Hematopoietic multipotent progenitor cell treated with erythropoietin and hydrocortisone succinate and interleukin-3 and kit ligand, for 8 days (in vitro differentiated cells): ENCODE measurements at regions not wholly inside any gene's neighbourhood (a gene's known extent, or its start where the extent isn't known, plus 50 kb on each side); places are given as distances from the start of the nearest gene placed in this dataset.
A peak's percentile ranks its signal among the peaks of the same experiment; 100 is the strongest.

ENCODE experiments used
- DNase-seq: peaks from one replicate; pipeline ENCODE4 v3.0.0-alpha.2; 2015

DNA sequence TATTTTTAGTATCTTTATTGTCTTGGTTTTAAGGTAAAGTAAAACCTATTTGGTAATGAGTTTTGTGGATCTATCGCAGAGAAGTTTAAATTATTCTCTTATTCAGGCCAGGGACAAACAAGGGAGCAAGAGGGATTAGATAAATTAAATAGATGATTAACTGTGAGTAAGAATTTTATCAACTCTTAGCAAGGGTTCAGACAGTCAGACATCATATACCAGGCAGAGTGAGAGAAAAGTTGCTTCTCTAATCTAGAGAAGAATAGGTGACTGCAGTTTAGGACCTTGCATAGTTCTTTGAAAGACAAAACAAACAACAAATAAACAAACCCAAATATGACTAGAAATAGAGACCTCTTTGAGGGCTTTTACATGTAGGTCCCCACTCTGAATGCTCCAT is 840.2 kb upstream of the GOT2 start:
- no peak for DNase-seq

DNA sequence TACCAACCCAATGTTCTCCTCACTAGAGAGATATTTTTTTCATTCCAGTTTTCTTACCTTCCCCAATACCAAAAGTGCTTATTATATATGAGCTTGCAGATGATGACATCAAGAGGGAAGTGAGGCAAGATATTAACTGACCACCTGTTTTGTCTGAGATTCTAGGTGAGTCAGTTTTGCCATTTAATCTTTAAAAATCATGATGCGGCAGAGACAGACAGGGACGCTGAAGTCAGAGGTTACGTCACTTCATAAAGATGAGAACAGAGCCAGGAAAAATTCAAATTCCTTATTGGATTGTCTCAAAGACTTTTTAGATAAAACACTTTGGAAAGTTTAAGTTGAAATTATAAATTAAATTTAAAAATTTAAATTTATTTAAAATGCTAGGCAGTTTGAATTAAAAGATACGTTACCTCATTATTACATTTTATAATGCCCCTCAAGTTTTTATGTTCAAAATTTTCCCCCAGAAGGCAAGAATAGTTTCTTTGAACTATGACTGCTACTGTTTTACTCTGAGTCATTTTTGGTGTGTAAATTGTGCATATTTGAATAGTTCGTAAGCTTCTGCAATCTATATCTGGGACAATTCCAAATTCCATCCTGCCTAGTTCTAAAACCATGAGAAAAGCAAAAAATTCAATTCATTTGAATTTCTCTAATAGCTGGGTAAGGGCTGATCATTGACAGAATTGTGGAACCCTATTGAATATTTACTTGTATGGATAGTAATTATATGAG is 839.6 kb upstream of the GOT2 start:
- no peak for DNase-seq

DNA sequence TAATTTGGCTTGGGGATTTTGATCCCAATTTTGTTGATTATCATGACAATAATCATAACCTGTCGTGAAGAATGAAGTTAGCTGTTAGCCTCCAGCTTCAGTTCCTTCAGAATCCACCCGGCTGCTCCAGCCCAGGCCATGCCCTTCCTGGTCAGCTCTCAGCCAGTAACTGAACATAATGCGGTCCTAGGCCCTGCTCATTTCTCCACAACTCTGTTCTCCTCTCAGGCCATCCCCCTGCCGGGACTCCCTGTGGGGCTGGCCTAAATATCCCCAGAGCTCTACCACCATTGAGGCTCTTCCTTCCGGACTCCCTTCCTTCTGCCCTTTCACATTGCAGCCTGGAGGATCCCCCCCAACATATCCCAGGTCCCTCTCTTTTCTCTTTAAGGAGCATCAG is 833.4 kb upstream of the GOT2 start:
- DNase-seq = no peak

DNA sequence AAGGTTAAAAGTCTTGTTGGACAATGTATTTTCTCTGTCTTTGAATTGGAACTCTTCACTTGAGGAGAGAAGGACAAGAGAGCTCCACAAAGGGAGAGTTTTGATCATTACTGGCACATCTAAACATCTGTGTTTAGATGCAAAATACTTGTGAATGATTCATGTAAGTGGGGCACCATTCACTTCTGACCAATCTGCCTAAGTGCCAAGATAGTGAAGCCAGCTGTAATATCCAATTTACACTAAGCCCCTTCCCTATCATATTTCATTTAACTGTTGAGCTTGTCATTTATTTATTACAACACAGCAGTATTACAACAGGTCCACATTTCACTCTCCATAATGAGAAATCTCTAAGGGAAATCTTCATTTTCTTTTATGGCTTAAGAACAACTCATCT is 832.3 kb upstream of the GOT2 start:
- no peak for DNase-seq

DNA sequence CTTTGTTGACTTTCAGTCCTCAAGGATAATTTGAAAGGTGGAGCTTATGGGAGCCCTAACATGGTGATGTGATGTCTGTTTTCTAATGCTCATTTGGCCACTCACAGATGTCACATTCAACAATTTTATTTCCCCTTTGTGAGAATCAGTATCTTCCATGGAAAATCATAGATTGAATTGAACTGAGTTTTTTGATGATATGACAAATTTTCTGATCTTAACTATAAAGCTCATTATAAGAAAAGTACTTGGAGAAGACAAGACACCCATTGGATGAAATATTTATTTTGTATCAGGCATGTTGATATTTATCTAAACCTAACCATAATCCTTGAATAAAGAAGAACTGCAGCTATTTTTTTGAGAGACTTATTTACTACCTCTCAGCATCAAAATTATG is 824.6 kb upstream of the GOT2 start:
- no peak for DNase-seq

DNA sequence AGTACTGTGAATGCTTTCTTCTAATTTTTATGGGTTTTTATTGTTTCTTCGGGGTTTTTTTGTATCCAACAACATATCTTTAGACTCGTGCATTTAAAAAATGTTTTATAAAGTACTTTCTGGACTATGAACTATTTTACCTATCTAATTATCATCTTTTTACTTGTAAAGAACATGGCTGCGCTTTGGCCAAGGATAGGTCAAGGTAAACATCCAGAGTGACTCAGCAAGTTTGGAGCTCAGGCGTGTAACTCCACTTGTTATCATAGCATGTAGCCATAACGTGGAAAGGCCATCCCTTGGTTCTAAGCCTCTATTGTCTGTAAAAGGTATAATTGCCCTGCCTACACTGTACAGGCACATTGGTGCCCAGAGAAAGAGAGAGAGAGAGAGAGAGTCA is 818.0 kb upstream of the GOT2 start:
- DNase-seq = no peak

DNA sequence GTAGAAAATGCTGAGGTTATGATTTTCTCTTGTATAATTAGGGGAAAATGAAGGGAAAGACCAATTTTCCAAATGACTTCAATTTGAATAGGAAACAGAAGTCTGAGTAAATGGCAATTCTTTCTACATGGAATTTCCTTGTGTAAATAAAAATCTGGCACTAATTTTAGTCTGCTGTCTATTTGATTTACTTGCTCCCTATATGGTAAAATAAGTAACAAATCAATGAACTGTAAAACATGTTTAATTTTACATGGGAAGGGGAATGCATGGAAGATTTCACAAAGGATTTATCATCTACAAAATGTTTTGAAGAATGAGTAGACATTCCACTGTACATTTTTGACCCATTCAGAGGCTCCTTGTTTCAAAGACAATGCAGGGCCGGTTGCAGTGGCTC is 811.6 kb upstream of the GOT2 start:
- no peak for DNase-seq

DNA sequence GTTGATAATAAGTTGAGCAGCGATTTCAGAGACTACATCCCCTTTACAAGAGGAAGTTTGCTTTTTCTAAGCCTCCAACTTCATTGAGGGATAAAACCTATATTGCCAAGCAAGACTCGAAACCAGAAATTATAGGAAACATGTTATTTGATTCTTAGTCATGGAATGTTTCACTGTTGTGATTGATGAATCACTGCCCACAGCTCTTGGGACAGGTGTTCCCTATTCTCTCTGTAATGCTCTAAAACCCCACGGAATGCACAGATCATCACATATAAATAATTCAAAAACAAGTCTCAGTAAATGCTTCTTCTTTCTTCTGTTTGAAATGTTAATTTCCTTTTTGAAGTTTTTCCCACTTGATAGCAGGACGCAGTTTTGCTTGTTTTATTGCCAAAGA is 809.5 kb upstream of the GOT2 start:
- no peak for DNase-seq

DNA sequence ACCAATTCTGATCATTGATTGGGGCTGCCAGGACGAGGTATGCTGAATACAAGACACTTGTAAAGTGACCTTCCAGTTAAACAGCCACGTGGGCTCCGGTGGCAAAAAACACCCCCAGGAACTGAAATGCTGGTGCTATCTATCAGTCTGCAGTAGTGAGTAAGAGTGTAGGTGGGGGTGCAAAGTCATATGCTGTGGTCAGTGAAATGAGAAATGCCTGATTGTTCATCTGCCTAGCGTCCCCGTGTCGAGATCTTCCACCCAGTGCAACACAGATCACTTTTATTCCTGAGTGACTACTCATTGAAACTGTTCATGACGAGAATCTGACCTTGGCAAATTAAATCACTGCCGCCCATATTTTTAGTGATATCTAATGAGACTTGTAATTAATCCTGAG is 806.5 kb upstream of the GOT2 start:
- DNase-seq = no peak

DNA sequence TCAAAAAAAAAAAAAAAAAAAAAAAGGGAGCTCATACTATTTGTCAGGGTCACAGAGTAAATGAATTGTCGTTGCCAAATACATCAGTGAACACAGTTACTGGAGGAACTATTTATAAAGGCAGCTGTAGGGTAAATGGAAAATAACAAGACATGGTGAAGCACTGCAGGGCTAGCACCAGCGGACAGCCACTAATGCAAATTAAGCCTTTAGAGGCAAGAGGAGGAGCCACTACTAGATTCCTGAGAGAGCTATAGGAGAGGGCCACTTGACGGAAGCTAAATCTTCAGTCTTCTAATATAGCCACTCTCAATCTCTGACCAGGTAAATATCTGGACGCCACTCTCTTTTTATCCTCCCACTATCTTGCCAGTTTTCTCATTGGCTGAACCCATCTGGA is 801.2 kb upstream of the GOT2 start:
- DNase-seq = no peak

DNA sequence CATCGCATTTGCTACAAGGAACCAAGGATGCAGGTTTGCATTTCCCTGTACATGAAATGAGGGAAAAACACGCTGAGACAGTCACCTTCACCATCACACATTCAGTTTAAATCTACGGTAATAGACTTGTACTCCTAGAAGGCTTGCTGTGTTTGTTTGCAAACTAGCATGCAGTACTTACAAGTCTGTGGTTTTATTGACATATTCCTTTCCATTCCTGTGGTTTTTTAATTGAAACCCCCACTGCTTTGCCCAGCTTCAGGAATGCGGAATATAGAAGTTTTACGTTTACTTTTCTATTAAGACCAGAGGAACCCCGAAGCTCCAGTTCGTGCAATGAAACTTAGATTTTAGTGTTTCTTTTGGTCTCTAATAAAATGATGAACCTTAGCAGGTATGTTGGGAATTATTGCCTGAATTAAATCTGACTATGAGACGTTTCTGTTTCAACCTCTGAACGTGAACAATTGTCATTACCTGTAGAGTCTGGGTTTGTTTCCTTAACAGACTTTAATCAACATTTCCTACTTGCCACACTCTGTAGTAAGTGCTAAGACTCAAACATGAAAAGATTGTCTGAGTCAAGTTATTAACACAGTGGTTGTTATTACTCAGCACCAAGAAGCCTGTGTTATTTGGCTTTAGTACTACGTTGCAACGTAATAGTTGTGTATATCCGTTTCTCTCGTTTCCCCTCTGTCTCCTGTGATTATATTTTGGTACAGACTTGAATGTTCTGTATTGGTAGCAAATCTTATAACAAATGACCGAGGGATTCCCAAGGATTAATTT is 793.3 kb upstream of the GOT2 start:
- no peak for DNase-seq

DNA sequence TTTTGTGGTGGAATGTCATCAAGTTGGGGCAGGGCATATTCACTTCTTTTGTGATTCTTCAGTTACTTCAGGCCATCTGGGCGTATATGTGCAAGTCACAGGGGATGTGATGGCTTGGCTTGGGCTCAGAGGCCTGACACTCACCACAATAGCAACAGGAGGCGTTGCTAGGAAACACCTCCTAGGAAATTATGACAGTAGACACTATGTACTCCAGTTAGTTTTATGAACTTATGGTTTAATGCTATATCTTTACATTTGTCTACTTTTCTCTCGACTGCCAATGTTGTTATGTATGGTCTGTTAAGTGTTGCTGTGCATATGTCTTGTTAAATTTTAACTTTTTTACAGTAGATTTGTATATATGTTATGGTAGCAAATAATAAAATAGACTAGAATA is 788.7 kb upstream of the GOT2 start:
- DNase-seq = no peak

DNA sequence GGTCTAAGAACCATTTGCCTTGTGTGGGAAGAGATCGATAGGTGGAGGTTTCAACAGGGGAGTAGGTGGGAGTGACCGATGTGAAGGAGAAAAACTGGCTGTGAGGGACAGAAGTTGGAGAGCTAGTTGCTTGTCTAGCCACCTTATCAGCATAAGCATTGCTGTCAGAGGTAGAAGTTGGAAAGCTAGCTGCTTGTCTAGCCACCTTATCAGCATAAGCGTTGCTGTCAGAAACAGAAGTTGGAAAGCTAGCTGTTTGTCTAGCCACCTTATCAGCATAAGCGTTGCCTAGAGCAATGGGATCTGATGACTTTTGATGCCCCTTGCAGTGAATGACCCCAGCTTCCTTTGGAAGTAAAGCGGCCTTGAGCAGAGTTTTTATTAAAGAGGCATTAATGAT is 784.6 kb upstream of the GOT2 start:
- peak; percentile 30 for DNase-seq

DNA sequence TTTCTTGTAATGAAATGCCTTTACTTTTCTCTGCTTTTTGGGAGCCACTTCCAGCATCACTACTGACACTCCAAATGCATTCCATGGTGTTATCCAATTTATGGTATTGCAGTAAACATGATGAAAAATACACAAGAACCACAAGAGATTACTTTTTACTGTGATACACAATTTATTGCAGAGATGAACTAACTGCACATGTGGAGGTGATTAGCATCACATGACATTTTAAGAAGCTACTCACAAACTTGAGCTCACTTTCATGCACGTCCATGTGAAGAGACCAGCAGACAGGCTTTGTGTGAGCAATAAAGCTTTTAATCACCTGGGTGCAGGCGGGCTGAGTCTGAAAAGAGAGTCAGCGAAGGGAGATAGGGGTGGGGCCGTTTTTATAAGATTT is 780.5 kb upstream of the GOT2 start:
- DNase-seq = no peak

DNA sequence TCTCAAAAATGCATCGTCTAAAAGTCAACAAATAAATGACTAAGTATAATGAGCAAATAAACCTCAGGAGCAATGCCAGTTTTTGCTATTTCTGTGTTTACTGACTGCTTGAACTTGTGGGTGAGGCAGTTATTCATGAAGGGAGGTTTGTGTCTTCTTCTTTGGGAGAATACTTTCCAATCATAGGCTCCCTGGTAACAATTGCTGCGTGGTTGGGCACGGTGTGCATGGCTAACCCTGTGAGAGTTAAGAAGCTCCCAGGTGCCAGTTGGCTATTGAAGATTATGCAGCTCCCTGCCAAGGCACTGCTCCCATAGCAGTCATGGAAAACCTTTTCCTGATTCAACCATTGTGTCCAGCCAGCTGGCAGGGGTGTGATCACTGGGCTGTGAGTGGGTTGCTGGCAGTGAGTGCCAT is 775.9 kb upstream of the GOT2 start:
- DNase-seq = no peak

DNA sequence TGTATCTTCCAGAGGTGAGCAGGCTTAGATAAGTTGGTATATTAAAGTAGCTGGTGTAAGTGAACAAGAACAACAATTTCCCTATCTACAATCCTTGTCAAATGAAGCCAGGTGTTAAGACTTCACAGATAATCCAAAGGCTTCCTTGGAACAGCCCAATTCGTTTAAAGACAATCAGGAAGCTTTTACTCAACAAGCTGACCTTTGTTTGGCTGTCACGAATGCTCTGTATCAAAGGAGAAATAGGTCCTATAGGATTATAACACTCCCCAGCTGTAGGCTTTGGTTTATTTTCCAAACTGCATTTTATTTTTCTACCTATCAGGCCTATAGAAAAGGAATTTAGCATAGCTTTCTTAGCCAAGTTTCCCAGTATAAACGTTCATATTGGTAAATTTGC is 766.5 kb upstream of the GOT2 start:
- DNase-seq = no peak

DNA sequence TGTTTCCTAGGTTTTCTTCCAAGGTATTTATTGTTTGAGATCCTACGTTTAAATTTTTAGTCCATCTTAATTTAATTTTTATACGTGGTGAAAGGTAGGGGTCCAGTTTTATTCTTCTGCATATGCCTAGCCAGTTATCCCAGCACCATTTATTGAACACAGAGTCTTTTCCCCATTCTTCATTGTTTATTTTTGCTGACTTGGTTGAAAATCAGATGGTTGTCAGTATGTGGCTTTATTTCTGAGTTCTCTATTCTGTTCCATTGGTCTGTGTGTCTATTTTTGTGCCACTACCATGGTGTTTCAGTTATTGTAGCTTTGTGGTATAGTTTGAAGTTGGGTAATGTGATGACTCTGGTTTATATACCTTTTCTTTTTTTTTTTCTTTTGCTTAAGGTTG is 753.0 kb upstream of the GOT2 start:
- DNase-seq = no peak

DNA sequence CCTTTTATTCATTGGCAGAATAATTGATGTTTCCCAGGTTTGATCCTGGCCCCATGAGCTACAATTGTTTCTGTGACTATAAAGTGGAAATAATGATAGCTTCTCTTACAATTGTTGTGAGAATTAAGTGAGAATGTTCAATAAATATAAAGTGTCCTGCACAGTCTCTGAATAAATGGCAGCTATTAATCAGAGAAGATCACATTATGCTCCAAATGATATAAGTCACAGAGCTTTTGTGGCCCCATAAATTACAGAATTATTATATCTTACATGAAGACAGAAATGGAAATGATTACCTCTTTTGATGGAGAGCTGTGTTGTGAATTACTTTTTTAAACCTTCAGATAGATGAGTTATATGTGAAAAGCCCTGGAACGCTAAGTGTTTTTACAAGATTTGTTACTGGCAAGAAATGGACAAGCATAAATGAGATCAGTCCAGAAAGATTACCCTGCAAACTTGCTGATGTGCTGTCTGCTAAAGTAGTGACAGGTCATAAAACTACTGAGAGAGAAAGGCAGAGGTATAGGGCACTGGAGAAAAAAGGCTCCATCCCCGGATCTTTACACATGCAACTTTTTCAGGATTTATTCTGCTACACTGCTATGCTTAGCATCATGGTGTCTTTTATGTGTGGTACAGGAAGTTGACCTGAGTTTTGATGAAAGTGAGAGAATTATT is 750.9 kb upstream of the GOT2 start:
- no peak for DNase-seq

DNA sequence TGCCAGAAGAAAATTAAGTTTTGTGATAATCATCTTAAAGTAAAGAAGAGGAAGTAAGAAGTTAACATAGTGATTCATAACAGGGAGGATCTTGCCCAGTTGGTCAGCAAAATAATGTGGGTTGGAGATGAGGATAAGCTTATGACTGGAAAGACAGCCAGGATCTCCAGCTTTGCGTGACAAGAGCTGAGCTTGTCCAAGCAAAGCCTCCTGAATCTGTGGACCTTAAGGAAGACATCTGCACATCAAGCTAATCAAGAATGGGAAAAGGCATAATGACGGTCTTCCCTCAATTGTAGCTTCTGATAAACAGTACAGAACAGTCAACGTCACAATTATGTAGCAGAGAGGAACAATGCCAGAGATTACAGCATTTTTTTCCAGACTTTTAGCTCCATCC is 744.7 kb upstream of the GOT2 start:
- DNase-seq = no peak

DNA sequence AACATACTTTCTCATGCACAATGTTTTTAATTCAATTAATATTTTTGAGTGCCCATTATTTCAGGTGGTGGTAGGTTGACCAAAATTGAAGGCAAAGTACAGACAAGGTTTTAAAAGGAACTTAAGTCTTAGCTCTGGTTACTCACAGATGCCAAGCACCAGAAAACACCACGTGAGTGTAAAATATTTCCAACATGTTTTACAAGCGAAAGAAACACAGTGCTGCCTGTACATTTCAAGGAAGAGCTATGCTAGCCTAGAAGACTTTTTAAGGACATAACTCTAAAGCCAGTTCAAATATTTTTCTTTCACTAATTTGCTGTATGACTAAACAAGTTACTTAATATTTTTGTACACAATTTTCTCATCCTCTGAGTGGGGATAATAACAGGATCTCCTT is 736.4 kb upstream of the GOT2 start:
- DNase-seq = no peak

DNA sequence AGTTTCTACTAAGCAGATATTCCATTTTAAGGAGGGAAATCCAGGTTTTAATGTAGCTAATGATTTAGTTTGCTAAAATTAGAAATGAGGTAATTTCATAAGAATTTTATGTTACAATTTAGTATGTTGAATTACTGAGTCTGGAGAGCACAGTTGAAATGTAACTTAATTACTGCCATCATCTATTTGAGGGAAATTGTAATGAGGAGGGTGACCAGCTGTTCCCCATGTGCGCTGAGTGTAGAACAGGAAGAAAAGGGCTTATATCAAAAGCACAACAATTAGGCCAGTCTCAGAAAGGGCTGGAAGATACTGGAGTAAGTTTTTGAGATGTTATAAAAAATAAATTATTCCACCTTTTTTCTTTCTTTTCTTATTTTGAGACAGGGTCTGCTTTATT is 735.1 kb upstream of the GOT2 start:
- no peak for DNase-seq

DNA sequence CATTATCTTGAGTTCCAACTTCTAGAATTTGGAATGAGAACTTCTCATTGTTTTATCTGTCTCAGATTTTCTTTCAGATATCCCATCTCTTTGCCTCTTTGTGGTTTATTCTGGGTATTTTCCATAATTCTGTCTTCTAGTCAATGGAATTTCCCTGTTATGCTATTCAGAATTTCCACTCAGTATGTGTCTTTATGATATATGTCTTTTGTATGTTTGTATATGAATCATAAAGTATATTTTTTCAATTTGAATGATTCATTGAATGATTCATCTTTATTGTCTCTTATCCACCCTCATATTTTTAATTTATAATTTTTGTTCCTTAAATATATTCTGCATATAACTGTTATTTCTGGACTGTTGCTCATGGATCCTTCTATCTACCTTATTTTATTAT is 729.7 kb upstream of the GOT2 start:
- DNase-seq = no peak

DNA sequence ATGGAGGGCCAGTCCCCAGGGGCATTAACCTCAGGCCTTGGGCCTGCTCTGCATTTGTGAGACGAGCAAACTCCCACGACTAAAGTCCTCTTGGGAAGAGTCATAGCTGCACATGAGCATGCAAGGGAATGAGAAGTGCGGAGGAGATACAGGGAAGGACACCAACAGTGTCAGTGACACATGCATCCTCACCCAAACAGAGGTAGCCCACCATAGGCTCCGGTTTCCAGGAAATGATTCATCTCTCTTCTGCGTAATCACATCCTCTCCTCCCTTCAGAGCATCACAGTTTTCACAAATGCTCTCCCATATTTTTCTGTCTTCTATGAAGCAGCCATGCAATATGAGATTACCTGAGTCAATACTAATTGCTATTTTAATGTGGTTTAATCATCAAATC is 725.7 kb upstream of the GOT2 start:
- DNase-seq = no peak

DNA sequence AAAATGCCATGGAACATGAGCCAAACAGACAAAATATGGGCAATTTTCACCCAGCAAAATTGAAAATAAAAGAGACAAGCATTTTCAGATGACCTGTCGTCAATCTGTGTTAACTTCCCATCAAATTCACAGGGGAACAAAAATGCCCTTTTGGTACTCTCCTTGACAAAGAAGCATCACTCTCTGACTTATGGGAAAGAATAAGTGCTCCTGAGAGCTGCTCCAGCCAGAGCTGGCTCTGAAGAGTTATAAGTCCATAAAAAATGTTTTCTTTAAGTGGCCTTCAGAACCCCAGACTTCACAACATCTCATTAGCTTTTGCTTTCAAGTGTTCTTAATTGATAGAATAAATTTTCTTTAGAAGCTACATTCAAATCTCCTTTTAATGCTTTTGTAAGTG is 721.4 kb upstream of the GOT2 start:
- DNase-seq = no peak
